ENCODE measurements at regions not wholly inside any gene's neighbourhood (a gene's known extent, or its start where the extent isn't known, plus 50 kb on each side); places are given as distances from the start of the nearest gene placed in this dataset.
"Not testable (repeated sequence)": the region's sequence is repeated elsewhere in the genome, so short reads cannot be mapped to it uniquely, and the experiment has no call there.

DNA sequence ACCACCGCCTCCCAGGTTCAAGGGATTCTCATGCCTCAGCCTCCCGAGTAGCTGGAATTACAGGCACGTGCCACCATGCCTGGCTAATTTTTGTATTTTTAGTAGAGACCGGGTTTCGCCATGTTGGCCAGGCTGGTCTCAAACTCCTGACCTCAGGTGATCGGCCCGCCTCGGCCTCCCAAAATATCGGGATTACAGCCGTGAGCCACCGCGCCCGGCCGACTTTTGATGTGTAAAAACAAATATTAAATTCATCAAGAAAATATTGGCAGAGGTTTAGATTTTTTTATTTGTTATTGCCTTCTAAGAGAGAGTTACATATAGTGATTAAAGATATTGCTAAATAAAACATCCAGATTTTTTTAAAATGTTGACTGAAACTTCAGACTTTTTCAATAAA is 390.8 kb upstream of the SLC10A2 start:
- H3K27me3 ChIP-seq (ENCODE audit: insufficient read depth, low read length, poor library complexity); H3K4me1 ChIP-seq (ENCODE audit: insufficient read depth, low read length); H4K20me1 ChIP-seq (ENCODE audit: insufficient read depth, low read length); H2AFZ ChIP-seq (ENCODE audit: low read depth, low read length); ATAC-seq (ENCODE audit: insufficient read depth, low read depth); H3K4me3 ChIP-seq (ENCODE audit: low read depth in 1 of 2, low read length in 2 of 2); H3K27ac ChIP-seq (ENCODE audit: low read length); DNase-seq; H3K36me3 ChIP-seq (ENCODE audit: insufficient read depth, low read length); H3K4me2 ChIP-seq (ENCODE audit: insufficient read depth, low read length); H3K9me3 ChIP-seq (ENCODE audit: insufficient read depth, low read length, severe bottlenecking); H3K9ac ChIP-seq (ENCODE audit: low read depth, low read length); H3K79me2 ChIP-seq (ENCODE audit: insufficient read depth, low read length): not testable (repeated sequence)

DNA sequence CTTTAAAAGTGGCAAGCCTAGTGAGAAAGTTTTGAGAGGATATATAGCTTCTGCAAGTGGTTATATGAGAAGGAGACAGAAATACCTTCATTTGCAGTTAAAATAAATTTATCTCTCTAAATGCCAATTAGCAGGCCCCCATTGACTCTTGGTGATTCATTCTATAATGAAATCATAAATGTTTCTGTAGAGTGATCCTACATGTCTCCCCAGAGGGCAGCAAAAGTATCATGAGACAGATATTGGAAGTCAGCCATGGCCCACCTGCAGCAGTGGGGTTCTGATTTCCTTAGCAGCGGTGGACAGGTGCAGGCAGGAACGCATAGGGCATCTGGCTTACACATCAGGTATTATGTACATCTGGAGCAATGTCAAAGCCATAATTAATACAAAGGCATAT is 385.4 kb upstream of the SLC10A2 start:
- DNase-seq (no peak), ATAC-seq (ENCODE audit: insufficient read depth, low read depth) (no peak)
- Histone ChIP-seq H3K4me2 (ENCODE audit: insufficient read depth, low read length) (no peak overlapping the region), H3K79me2 (ENCODE audit: insufficient read depth, low read length) (no peaks in the 10 kb centered on the region), H4K20me1 (ENCODE audit: insufficient read depth, low read length) (no peaks in the 10 kb centered on the region), H3K9me3 (ENCODE audit: insufficient read depth, low read length, severe bottlenecking) (no peaks in the 10 kb centered on the region), H3K27me3 (ENCODE audit: insufficient read depth, low read length, poor library complexity) (no peaks in the 10 kb centered on the region), H3K27ac (ENCODE audit: low read length) (no peak overlapping the region), H3K4me1 (ENCODE audit: insufficient read depth, low read length) (no peaks in the 10 kb centered on the region), H3K4me3 (ENCODE audit: low read depth in 1 of 2, low read length in 2 of 2) (no peak overlapping the region), H3K9ac (ENCODE audit: low read depth, low read length) (no peak overlapping the region), H2AFZ (ENCODE audit: low read depth, low read length) (no peak overlapping the region), H3K36me3 (ENCODE audit: insufficient read depth, low read length) (no peaks in the 10 kb centered on the region)
- TF ChIP-seq, protein P1, sequence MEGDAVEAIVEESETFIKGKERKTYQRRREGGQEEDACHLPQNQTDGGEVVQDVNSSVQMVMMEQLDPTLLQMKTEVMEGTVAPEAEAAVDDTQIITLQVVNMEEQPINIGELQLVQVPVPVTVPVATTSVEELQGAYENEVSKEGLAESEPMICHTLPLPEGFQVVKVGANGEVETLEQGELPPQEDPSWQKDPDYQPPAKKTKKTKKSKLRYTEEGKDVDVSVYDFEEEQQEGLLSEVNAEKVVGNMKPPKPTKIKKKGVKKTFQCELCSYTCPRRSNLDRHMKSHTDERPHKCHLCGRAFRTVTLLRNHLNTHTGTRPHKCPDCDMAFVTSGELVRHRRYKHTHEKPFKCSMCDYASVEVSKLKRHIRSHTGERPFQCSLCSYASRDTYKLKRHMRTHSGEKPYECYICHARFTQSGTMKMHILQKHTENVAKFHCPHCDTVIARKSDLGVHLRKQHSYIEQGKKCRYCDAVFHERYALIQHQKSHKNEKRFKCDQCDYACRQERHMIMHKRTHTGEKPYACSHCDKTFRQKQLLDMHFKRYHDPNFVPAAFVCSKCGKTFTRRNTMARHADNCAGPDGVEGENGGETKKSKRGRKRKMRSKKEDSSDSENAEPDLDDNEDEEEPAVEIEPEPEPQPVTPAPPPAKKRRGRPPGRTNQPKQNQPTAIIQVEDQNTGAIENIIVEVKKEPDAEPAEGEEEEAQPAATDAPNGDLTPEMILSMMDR (IDR thresholded peaks at IDR 0.05; ENCODE audit: borderline replicate concordance, extremely low read depth, low read length, poor library complexity, severe bottlenecking), result no peak
- no peak for TF ChIP-seq EZH2 (IDR thresholded peaks at IDR 0.05; ENCODE audit: borderline replicate concordance, low read depth, low read length, severe bottlenecking)

DNA sequence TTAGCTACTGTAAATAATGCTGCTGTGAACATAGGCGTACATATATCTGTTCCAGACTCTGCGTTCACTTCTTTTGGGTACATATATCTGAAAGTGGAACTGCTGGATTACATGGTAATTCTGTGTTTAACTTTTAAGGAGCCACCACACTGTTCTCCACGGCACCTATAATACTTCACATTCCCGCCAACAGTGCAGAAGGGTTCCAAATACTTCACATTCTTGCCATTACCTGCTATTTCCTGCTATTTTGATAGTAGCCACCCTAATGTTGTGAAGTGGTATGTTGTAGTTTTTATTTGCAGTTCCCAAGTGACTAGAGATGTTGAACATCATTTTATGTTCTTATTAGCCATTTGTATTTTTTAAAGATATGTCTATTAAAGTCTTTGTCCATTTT is 377.4 kb upstream of the SLC10A2 start:
- Histone ChIP-seq H4K20me1 (ENCODE audit: insufficient read depth, low read length) (no peaks in the 10 kb centered on the region), H3K4me1 (ENCODE audit: insufficient read depth, low read length) (no peaks in the 10 kb centered on the region)
- DNase-seq, result no peak

DNA sequence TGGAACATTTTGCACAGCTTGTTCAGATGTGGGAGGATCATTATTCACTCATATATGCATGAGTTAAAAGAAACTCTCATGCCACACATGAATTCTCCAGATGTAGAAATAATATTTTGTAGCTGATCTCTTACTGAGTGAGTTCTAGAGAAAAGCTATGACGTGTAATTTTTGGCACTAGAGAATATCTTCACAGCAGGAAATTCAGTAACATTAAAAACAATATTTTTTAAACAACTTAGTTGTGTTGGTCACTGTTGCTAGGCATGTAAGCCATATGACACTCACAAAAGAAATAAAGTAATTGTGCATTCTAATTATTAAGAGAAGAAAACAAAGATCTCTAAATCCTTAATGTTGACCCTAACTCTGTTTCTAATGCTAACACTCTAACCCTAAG is 371.4 kb upstream of the SLC10A2 start:
- Histone ChIP-seq H3K27ac (ENCODE audit: low read length) (no peak overlapping the region), H3K4me1 (ENCODE audit: insufficient read depth, low read length) (no peaks in the 10 kb centered on the region), H3K79me2 (ENCODE audit: insufficient read depth, low read length) (no peaks in the 10 kb centered on the region), H3K36me3 (ENCODE audit: insufficient read depth, low read length) (no peaks in the 10 kb centered on the region), H3K9me3 (ENCODE audit: insufficient read depth, low read length, severe bottlenecking) (no peaks in the 10 kb centered on the region), H4K20me1 (ENCODE audit: insufficient read depth, low read length) (no peaks in the 10 kb centered on the region), H3K4me3 (ENCODE audit: low read depth in 1 of 2, low read length in 2 of 2) (no peak overlapping the region), H3K9ac (ENCODE audit: low read depth, low read length) (no peak overlapping the region), H3K4me2 (ENCODE audit: insufficient read depth, low read length) (no peak overlapping the region), H3K27me3 (ENCODE audit: insufficient read depth, low read length, poor library complexity) (no peaks in the 10 kb centered on the region), H2AFZ (ENCODE audit: low read depth, low read length) (no peak overlapping the region)
- ATAC-seq (ENCODE audit: insufficient read depth, low read depth) (no peak), DNase-seq (no peak)
- TF ChIP-seq, protein P1 (IDR thresholded peaks at IDR 0.05; ENCODE audit: borderline replicate concordance, extremely low read depth, low read length, poor library complexity, severe bottlenecking), result no peak
- no peak for TF ChIP-seq EZH2 (IDR thresholded peaks at IDR 0.05; ENCODE audit: borderline replicate concordance, low read depth, low read length, severe bottlenecking)

More for the DNA sequence above, 377.4 kb upstream of the SLC10A2 start:
- H3K36me3 ChIP-seq (ENCODE audit: insufficient read depth, low read length), result no peaks in the 10 kb centered on the region
- no peak overlapping the region for H3K9ac ChIP-seq (ENCODE audit: low read depth, low read length)
- H2AFZ ChIP-seq (ENCODE audit: low read depth, low read length), result no peak overlapping the region
- no peak for ATAC-seq (ENCODE audit: insufficient read depth, low read depth)
- H3K4me2 ChIP-seq (ENCODE audit: insufficient read depth, low read length), result no peak overlapping the region
- H3K4me3 ChIP-seq (ENCODE audit: low read depth in 1 of 2, low read length in 2 of 2), result no peak overlapping the region
- no peaks in the 10 kb centered on the region for H3K27me3 ChIP-seq (ENCODE audit: insufficient read depth, low read length, poor library complexity)
- H3K79me2 ChIP-seq (ENCODE audit: insufficient read depth, low read length), result no peaks in the 10 kb centered on the region
- no peak overlapping the region for H3K27ac ChIP-seq (ENCODE audit: low read length)
- TF ChIP-seq, protein P1 (IDR thresholded peaks at IDR 0.05; ENCODE audit: borderline replicate concordance, extremely low read depth, low read length, poor library complexity, severe bottlenecking), result no peak
- TF ChIP-seq EZH2 (IDR thresholded peaks at IDR 0.05; ENCODE audit: borderline replicate concordance, low read depth, low read length, severe bottlenecking), result no peak
- no peaks in the 10 kb centered on the region for H3K9me3 ChIP-seq (ENCODE audit: insufficient read depth, low read length, severe bottlenecking)
